Glutamatergic neuron (in vitro differentiated cells): ENCODE measurements at regions not wholly inside any gene's neighbourhood (a gene's known extent, or its start where the extent isn't known, plus 50 kb on each side); places are given as distances from the start of the nearest gene placed in this dataset.

ENCODE experiments used
- DNase-seq: peaks from one replicate; pipeline ENCODE4 v3.0.0; 2022
- H3K27ac Mint-ChIP-seq: one replicate; pipeline ENCODE4 v1.8.0; 2020; ENCODE audit warnings: mild to moderate bottlenecking, mixed read lengths, inconsistent platforms; ENCODE audit not compliant: unreplicated experiment
- H3K27me3 Mint-ChIP-seq: one replicate; pipeline ENCODE4 v1.8.0; 2020; ENCODE audit warnings: mild to moderate bottlenecking, moderate library complexity, mixed read lengths, inconsistent platforms; ENCODE audit not compliant: unreplicated experiment
- H3K36me3 Mint-ChIP-seq: one replicate; pipeline ENCODE4 v1.8.0; 2020; ENCODE audit warnings: mild to moderate bottlenecking, mixed read lengths, inconsistent platforms; ENCODE audit not compliant: unreplicated experiment
- H3K4me1 Mint-ChIP-seq: one replicate; pipeline ENCODE4 v1.8.0; 2020; ENCODE audit warnings: mild to moderate bottlenecking, low read depth, mixed read lengths, inconsistent platforms; ENCODE audit not compliant: unreplicated experiment
- H3K4me3 Mint-ChIP-seq: one replicate; pipeline ENCODE4 v1.8.0; 2020; ENCODE audit warnings: mild to moderate bottlenecking, mixed read lengths, inconsistent platforms; ENCODE audit not compliant: unreplicated experiment
- H3K9me3 Mint-ChIP-seq: one replicate; pipeline ENCODE4 v1.8.0; 2020; ENCODE audit warnings: mild to moderate bottlenecking, moderate library complexity, mixed read lengths, inconsistent platforms; ENCODE audit not compliant: unreplicated experiment
- TF ChIP-seq, protein P1 (sequence below): fragments of 200-600 bp; sonication (generic); IDR thresholded peaks from one replicate; pipeline ENCODE4 v1.5.0; 2021; ENCODE audit not compliant: partially characterized antibody, unreplicated experiment

DNA sequence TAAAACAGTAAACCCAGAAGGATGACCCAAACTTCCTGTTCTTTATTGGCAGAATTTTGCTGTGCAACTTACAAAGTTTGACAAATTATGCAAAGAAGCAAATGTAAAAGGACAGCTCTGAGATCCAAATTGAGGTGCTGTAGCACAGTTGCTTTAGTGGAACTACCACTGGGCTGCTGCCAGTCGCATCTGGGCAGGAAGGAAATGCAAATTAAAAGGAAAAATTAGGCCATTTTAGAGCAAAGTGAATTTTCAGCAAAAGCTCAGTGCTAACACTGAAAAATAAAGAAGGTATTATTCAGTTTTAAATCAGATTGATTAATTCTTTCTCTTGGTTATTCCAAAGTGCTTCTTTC, 104.5 kb downstream of the ZMAT3 start:
- Mint-ChIP-seq H3K9me3 (peaks cover 2% of the 10 kb centered on the region), H3K36me3 (no peaks in the 10 kb centered on the region), H3K27me3 (no peaks in the 10 kb centered on the region), H3K4me3 (no peak overlapping the region), H3K27ac (no peak overlapping the region), H3K4me1 (no peaks in the 10 kb centered on the region)
- DNase-seq, result no peak
- TF ChIP-seq, protein P1, sequence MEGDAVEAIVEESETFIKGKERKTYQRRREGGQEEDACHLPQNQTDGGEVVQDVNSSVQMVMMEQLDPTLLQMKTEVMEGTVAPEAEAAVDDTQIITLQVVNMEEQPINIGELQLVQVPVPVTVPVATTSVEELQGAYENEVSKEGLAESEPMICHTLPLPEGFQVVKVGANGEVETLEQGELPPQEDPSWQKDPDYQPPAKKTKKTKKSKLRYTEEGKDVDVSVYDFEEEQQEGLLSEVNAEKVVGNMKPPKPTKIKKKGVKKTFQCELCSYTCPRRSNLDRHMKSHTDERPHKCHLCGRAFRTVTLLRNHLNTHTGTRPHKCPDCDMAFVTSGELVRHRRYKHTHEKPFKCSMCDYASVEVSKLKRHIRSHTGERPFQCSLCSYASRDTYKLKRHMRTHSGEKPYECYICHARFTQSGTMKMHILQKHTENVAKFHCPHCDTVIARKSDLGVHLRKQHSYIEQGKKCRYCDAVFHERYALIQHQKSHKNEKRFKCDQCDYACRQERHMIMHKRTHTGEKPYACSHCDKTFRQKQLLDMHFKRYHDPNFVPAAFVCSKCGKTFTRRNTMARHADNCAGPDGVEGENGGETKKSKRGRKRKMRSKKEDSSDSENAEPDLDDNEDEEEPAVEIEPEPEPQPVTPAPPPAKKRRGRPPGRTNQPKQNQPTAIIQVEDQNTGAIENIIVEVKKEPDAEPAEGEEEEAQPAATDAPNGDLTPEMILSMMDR, result no peak

DNA sequence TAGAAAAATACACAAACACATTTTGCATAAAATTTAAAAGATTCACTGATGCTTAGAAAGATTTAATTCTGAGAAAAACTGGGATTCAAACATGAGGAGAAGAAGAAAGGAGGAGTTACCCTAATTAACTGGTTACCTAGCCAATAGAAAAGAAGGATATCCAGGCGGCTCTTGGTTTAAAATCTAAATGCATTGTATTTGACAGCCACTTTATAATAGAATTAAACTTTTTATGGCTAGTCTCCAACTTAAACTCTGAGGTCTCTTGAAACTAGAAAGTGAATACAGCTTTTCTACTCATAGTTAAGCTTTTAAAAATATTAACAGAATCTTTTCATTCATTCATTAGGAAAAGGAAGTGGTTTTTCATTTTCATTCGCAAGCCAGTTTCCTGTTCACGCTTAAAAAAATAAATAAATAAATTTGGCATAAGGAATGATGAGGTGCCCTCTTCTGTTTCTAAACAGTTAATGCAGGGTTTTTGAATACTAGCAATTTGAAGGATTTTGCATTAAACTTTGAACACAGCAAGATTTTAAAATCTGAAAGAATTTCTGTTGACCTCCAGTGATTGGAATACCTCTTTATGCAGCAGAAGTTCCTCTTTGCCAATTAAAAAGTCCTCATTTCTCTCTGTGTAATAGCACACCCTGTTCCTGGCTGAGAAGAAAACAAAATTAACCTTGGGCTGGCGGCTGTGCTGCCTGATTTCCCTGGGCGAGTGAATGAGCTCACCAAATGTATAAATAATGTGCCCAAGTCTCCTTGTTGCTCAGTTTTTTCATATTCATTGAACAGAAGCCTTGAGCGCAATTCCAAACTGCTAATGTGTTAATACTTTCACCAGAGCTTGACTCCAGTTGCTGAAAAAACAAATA, 105.1 kb downstream of the ZMAT3 start:
- Mint-ChIP-seq H3K9me3 (peaks cover 2% of the 10 kb centered on the region), H3K4me1 (no peaks in the 10 kb centered on the region), H3K27ac (no peak overlapping the region), H3K4me3 (no peak overlapping the region), H3K36me3 (no peaks in the 10 kb centered on the region), H3K27me3 (no peaks in the 10 kb centered on the region)
- DNase-seq, result no peak
- TF ChIP-seq, protein P1, result peak; percentile 55

DNA sequence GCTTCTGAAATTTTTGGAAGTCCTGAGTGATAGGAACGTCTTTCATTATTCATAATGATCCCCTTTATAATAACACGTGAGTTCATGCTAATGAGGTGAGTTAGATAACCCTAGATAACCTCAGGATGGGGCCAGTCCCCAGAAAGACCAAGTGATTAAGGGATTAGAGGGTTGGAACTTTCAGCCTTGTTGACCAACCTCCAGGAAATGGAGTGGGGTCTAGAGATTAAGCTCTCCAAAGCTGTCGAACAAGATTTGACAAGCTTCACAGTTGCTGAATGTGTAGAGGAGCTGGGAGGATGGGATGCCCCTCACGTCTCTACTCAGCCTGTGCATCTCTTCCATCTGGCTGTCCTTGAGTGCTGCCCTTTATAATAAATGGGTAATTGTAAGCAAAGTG, 107.1 kb downstream of the ZMAT3 start:
- Mint-ChIP-seq H3K4me1 (no peaks in the 10 kb centered on the region), H3K9me3 (peaks cover 4% of the 10 kb centered on the region), H3K36me3 (no peaks in the 10 kb centered on the region), H3K4me3 (no peak overlapping the region), H3K27me3 (peaks cover 2% of the 10 kb centered on the region), H3K27ac (no peak overlapping the region)
- TF ChIP-seq, protein P1, result no peak
- no peak for DNase-seq

DNA sequence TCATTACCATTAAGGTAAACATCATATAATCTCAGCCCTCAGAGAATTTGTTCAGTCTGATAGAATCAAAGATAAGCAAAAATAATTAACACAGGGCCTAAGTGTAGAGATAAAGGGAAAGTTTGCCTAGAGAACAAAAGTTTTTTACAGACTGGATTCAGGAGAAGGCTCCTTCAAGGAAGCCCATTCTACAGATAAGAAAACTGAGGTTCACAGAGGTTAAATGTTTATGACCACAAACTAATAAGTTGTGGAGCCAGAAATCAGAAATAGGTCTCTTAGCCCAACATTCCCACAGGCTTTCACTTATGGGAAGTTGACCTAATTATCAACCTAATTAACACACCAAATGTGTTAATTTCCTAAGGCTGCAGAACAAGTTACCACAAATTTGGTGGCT, 110.7 kb downstream of the ZMAT3 start:
- Mint-ChIP-seq H3K27ac (no peak overlapping the region), H3K36me3 (no peaks in the 10 kb centered on the region), H3K4me1 (no peaks in the 10 kb centered on the region), H3K4me3 (no peak overlapping the region), H3K9me3 (peaks cover 2% of the 10 kb centered on the region), H3K27me3 (peaks cover 2% of the 10 kb centered on the region)
- no peak for DNase-seq
- TF ChIP-seq, protein P1, result no peak

DNA sequence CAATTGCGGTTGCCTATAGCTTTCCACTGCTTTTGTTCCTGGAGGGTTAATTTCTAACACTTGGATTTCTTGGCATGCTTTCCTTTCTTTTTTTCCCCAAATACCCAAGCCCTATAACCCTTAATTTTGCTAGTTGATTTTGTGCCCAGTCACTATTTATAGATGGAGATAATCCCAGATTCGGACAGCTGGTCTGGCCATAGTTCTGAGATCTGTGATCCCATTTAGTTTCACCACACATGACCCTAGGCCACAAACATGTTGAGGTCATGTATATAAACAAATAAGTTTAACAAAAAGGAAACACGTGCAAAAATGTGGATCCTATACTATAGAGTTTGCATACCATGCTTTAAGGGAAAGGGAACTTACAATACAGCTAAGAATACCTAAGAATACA, 111.4 kb downstream of the ZMAT3 start:
- Mint-ChIP-seq H3K4me1 (no peaks in the 10 kb centered on the region), H3K4me3 (no peak overlapping the region)

More for the DNA sequence above, 111.4 kb downstream of the ZMAT3 start:
- TF ChIP-seq, protein P1, result no peak
- H3K27me3 Mint-ChIP-seq, result peaks cover 2% of the 10 kb centered on the region
- no peaks in the 10 kb centered on the region for H3K36me3 Mint-ChIP-seq
- peaks cover 2% of the 10 kb centered on the region for H3K9me3 Mint-ChIP-seq
- H3K27ac Mint-ChIP-seq, result no peak overlapping the region
- no peak for DNase-seq
